ENCODE measurements at regions not wholly inside any gene's neighbourhood (a gene's known extent, or its start where the extent isn't known, plus 50 kb on each side); places are given as distances from the start of the nearest gene placed in this dataset.

DNA sequence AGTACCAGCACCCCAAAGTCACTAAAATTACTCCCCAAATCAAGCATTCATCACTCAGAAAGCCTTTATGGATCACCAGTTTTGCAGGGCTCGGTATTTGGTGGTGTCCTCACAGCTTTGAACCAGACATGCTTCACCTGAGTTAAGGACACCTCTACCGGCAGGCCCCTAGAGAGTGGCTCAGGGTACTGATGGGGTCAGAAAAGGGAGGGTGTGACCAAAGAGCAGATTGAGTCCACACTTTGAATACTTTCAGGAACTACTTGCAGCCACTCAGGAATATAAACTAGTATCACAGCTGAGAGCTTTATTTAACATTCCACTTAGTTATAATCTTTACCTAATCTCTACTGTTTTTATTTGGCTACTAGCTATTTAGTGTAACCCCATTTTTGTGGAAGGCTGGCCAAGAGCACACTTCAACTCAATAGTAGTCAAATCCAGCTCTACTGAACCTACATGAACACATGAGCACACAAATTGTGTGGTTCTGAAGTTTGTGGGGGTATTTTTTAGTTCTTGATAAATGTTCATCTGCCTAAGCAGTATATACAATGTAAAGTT lies 109.6 kb upstream of the SPRY1 start:
- DNase-seq, result no peak

DNA sequence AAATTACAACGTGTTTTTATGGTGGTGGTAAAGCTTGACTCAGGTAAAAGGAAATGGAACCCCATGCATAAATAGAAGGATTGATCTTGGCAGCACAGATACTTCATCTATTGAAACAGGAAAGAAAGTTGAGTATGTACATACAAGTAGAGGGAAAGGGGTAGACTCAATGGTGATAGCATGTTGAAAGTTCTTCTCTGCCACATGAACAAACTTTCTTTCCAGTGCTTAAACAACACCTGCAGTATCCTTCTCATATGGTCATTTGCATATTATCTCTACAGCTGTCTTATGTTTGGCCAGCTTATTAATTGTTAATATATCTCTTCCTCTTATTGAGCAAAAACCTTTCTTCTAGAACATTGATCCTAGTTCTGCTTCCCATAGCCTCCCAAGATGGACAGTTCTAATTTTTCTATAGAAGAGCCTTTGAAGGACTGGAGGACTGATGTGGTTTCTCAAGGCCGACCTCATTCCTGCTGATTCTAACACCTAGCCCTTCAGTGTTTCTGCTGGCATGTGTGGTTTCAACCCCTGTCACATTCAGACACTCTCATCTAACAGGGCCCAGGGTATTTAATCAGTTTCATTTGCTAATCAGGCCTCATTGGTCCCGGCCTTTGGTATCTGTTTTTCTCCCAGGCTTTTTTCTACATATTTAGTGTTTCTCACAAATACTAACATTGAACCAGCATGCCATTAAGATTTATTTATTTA lies 108.1 kb upstream of the SPRY1 start:
- DNase-seq, result no peak

DNA sequence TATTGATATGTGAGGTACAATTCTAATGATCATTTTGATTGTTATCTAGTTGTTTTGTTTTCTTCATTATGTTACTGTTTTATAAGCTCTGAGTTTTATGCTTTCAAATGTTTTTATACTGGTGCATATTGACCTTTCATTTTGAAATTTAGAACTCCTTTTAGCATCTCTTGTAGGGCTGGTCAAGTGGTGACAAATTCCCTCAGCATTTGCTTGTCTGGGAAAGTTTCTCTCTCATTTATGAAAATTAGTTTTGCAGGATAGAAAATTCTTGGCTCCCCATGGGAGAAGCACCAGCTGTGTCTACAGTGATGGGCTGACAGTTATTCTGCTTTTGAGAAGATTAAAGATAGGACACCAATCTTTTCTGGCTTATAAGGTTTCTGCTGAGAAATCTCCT lies 105.3 kb upstream of the SPRY1 start:
- no peak for DNase-seq

DNA sequence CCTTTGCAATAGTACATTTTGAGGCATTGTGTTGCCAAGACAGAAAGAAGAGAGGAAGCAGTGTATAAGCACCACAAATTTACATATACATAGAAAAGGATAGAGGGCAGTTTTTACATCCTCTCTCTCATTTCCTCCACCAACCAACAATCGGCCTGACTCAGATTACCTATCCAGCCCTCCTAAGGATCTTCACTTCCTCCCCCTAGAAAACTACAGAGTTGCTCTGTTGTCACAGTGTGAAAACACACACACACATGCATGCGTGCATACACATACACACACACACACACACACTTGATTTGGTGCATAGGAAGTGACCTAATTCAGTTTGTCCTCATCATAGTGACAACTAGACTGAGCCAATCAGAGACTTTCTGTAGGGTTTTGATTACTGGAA lies 98.8 kb upstream of the SPRY1 start:
- no peak for DNase-seq

DNA sequence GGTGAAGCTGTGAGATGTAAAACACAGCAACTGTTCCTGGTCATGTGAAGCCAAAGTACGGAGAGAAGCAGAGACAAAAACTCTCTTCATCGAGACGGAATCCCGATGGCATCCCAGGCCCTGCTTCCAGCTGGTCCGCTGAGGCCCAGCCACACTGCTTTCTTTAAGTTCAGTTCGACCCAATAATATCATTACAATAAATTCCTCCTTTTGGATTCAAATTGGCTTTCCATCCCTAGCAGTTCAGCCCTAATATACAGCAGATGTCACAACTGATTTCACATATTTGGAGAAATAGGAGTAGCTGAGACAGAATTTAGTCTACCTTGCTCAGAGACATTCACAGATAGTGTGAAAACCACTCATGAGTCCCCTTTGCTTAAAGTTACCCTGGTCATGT lies 98.3 kb upstream of the SPRY1 start:
- no peak for DNase-seq

DNA sequence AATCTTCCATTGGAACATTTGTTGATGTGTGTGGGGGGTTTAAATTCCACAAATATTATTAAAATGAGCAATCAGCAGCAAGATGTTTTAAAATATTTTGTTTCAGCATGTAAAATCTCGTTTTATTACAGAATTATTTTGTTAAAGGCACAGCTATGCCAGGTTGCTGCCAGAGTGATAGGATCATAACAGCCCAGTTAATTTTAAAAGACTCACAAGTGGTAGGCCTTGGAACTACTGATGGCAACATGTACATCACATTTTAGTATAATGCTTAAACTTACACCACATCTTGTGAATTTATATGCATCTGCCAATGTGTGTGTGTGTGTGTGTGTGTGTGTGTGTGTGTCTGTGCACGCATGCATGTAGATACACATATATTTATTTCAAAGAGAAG lies 97.8 kb upstream of the SPRY1 start:
- no peak for DNase-seq

DNA sequence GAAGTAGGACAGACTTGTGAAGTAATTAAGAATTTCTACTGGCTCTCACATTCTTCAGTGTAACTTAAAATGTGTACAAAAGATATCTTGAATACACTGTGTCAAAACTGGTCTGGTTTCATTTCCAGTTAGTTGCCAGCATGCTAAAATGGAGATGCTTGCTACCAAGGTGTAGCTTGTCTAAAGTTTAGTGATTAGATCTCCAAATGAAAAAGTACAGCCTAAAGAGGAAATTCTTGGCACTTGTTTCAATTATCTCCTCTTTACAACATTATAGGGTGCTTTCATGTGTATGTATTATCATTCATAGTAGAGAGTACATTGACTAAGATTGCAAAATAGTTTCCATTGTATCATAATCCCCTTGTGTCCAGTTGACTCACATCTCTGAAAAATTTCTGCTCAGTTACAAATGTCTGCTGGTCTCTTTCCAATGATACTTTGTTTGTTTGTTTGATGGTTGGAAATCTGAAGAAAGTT lies 97.3 kb upstream of the SPRY1 start:
- DNase-seq, result peak; percentile 8

DNA sequence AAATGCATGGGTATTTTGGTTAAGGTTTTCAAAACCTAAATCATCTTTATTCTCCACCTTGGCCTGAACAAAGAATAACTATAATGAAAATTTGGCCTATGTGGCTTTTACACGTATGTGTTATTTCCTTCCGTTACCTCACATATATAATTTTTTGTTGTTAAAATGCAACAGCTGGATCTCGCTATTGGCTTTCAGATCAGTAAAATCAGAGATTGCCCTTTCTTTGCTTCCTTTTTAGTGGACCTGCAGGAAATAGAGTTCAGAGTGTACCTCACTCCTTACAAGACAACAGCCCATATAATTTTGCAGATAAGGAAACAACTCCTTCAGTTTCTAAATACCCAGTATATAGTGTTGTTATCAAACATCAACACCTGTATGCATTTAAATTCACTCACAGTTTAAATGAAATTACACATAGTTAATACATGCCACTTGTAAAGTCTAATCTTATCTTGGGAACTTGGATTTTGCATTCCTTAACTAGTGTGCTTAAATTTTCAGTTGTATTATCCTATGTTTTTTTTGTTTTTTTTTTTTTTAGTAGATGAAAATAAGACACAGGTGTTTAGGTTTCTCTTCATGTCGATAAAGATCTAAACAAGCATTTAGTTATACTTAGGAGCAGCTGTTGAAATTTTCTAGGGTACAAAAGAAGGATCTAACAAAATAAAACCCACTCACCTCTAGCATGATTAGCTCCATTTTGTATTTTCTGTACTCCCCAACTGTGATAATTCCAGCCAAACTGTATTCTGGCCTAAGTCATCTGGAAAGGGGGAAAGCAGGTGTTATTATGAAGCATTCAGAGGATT lies 96.2 kb upstream of the SPRY1 start:
- DNase-seq, result peak; percentile 25

DNA sequence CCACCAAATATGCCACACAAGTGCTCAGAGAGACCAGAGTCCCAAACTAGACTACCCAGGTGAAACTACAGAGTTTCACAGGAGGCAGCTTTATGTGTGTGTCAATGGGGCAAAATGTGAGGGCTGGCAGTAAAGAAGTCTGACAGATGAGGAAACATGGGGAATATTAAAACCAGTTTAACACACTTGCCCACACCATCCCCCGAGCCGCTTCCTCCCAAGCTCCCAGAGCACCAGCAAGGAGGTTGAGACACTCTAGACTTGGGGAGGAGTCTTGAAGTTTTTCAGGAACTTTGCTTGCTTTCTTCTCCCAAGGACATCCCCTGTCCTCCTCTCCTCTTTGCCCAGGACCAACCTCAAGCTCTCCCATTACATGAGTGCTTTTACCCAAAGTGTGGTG lies 94.7 kb upstream of the SPRY1 start:
- no peak for DNase-seq

DNA sequence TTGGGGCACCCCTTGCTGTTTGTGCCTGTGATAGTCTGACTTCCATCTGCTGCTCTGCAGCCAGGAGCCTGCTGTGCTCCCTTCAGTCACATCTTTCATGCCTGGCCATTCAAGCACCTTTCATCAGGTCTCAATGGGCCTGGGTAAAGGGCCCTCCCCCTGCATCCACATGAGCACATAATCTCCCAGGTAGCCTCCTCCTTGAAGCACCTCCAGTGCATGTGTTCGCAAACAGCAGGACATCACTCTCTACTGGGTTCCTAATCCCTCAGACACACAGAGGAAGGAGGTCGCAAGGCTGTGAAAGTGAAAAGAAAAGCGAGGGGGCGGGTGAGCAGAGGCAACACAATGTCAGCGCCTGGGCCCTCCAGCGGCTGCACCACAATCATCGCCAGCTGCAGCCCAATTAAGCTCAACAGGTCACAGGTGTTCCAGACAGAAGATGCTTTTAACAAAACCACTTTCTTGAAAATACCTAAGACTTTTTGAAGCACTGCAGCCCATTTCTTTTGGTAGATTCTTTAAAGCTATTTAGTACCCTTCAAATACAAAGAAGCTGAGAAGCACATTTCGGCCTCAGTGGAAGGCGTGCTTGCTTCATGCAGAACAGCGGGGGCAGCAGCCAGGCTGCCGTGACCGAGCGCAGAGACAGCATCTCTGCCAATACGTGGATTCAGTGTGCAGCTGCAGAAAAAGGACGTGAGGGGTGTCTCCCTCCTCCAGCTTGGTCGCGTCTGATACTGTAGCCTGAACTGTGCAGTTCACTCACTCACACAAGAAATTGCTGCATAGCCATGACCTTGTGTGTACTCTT lies 92.2 kb upstream of the SPRY1 start:
- no peak for DNase-seq

DNA sequence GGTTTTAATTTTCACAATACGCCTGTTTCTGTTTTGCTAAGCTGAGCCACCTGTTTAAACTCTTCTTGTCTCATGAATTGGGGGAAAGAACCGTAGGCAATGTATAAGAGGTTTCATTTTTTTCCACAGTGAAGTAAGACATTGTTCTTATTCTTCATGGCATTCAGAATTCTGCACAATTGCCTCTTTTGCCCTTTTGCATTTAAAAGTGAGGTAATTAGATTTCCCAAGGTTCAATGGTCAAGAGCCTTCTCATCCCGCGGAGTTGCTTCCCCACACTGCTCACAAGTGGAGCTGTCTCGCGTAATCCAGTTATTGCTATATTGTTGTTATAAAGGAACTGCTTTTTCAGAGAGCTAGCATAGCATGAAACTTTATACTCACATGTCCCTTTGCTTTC lies 90.9 kb upstream of the SPRY1 start:
- no peak for DNase-seq

DNA sequence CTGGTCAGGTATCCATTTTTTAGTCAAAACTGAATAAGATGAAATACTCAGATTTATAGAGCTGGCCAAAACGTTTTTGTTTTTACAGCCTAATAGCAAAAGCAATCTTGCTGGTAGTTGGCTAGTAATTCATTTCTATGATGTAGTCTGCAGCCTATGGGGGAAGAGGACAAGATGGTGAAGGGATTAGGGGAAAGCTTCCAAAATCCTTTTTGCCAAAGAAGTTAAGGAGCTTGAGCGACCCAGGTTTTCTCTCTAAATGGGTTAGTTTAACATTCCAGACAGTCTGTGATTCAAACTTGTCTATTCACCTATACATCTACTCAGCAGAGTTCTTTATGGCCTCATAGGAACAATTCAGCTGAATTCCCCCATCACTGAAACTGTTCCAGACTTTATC lies 89.8 kb upstream of the SPRY1 start:
- no peak for DNase-seq

DNA sequence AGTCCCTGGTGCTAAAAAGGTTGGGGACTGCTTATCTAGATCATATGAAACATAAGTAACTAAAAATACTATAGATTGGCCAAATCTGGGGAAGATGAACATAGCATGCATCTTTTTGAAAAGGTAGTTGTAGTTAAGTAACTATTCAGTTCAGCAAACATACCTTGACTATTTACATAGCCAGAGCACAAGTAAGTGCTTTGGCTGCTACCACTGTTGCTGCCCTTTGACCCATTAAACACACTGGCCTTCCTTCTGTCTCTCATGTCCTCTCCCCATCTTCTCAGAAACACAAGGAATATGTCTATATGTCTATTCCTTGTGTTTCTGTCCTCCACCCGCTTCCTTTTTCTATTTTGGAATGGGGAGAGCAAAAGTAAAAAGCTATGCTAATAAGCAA lies 87.9 kb upstream of the SPRY1 start:
- no peak for DNase-seq

DNA sequence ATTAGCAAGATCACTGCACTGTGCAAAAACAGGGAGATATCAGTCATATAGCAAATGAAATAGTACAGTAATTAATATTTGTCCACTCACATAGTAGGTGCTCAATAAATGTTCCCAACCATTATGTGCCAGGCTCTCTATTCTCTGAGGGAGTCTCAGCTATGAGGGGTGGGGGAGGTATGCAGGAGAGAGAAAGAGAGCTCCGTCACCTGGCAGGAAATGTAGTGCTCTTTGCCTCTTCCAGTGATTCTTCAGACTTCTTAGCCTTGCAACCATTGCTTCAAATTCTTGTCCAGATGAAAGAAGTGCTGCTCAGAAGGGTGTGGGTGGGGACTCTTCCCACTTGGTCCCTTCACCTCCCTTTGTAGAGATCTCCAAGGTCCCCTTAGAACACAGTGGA lies 84.5 kb upstream of the SPRY1 start:
- DNase-seq, result no peak

DNA sequence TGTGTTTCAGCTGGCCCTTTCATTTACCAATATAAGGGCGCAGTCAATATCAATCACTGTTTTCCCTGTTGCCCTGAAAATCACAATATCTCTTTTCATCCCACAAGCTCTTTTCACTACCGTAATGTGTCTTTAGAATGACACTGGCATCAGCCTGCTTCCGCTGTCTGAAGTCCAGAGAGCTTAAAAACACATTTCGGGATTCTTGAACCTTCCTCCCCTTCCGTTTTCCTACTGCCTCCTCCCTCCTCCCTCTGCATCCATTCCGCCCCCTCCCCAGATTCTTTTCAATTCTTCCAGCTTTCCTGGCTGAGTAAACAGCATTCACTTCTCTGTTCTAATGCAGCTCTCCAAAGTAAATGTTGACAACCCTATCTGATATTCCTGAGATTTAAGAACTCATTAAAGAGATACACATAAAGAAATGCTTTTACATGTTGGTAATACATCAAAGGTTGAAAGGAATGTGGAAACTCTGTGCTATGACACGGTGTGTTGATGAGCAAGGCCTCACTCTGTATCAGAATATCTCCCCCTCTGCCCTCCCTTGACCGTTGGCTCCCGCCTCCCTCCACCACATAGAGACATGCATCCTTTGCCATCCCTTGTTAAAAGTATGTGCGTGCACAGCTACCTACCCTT lies 83.5 kb upstream of the SPRY1 start:
- DNase-seq, result no peak

DNA sequence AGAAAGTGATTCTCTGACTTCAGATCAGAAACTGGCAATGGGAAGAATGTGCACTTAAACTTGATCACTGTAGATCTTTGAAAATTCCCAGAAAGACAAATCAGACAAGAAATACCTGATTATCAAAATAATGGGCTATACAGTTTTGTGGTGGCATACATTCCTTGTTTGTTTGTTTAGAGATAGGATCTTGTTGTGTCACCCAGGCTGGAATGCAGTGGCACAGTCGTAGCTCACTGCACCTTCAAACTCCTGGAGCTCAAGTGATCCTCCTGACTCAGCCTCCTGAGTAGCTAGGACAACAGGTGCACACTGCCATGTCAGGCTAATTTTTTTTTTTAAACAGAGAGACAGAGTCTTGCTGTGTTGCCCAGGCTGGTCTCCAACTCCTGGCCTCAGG lies 81.0 kb upstream of the SPRY1 start:
- no peak for DNase-seq

DNA sequence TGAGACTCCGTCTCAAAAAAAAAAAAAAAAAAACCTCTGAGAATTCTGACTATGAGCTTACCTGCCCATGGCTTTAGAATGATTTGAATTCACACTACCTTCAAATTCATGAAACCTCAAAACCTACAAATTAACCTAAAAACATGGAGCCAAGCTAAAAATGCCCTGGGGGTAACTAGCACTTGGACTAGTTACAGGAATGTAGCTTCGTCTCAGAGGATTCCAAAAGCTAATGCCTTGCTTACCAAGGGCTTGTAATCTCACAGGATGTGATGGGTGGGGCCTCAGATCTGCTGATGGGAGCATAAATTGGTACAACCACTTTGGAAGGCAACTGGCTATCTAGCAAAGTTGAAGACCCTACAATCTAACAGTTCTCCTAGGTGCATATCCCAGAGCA lies 79.4 kb upstream of the SPRY1 start:
- DNase-seq, result no peak

DNA sequence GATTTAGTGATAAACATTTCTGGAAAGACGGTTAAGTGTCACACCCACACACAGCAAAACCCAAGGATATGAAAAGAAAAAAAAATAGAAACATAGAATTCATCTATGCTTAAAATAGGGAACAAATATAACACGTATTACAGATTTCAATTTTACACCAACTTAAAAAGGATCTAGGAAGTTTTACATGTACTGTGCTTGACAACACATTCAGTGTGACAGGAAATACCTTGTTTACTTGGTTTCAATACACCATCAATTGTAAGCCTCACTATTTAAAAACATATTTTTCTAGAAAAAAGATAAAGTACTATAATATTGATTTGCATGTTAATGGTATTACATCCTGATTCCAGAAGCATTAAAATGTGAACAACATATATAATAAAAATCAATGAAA lies 77.0 kb upstream of the SPRY1 start:
- no peak for DNase-seq

DNA sequence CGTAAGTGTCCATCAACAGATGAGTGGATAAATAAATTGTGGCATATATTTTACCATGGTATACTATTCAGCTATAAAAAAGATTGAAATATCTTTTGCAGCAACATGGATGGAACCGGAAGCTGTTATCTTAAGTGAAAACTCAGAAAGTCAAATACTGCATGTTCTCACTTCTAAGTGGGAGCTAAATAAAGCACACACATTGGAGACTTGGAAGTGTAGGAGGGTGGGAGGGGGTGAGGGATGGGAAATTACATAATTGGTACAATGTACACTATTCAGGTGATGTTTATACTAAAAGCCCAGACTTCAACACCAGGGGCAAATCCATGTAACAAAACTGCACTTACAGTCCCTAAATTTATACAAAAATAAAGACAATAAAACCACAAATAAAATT lies 72.6 kb upstream of the SPRY1 start:
- DNase-seq, result no peak

DNA sequence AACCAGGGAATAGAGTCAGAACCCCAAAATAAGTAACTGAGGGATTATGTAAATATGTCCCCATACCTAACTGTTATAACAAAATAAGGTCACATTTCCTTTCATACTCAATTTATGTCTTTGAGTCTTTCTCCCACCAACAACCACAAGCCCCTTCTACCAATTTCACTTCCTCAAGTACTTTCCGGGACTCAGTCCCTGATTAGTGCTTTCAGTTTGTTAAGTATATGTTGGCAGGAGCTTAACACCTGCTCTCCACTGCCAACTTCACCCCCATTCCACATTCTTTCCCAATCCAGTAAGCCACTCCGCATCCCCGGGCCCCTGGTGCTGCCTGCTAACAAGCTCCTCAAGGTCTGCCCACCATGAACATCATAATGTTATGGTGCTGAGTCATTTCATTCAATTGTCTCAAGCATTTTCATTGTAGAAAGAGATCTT lies 71.3 kb upstream of the SPRY1 start:
- peak; percentile 44 for DNase-seq

DNA sequence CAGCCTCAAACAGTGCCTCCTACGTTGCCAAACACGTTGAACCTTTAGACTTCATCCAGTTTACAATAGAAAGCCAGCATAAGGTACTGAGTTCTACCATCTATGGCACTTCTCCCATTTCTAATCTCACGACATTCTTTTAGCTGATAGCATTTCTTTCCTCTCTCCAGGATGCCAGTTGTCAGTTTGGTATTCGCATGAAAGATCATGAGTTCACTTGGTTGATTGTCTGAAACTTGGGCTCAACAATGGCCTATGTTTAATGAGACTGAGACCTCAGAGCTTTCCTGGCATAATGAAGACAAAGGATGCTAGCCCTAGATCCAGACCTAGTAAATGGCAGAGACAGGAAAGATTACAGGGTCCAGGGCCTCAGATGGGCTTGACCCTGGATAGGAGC lies 69.2 kb upstream of the SPRY1 start:
- no peak for DNase-seq

DNA sequence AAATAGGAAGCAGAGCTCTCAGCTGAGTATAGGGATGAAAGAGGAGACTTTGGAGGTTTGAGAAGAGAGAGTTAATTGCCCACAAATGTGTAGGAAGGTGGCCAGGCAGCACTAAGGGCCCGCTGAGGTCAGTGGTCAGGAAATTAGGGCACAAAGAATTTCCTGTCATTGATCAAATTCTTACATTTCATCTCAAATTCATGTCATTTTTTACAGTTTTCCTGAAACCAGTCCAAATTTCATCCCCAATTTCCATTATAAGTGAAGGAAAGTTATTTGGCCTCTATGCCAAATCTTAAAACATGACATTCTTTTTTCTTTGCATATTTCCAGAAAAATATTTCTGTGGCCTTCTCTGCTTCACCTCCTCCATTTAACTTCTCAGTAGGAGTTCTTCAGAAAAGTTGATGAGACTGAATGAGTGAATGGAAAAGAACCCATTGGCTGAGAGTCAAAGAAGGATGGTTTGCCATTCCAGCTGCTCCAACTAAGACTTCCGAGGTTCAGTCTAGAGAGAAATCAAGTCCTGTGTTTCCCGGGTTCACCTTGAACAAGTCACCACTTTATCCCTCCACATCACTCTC lies 68.7 kb upstream of the SPRY1 start:
- DNase-seq, result no peak
